GM12864 (cell line): ENCODE measurements at regions not wholly inside any gene's neighbourhood (a gene's known extent, or its start where the extent isn't known, plus 50 kb on each side); places are given as distances from the start of the nearest gene placed in this dataset.

Experiments used
- DNase-seq: peaks from one replicate; pipeline ENCODE4 v3.0.0-alpha.2; 2011; ENCODE audit warnings: low read depth
- H3K4me3 ChIP-seq: 2 replicates; pipeline ENCODE4 v1.5.1; 2011; ENCODE audit warnings: mild to moderate bottlenecking, low read depth, low read length, control low read depth
- CTCF ChIP-seq: IDR thresholded peaks from 2 replicates; pipeline ENCODE4 v1.5.1; 2011; ENCODE audit warnings: low read depth, mild to moderate bottlenecking, moderate library complexity, low read length, control low read depth, inconsistent platforms; ENCODE audit errors: missing control alignments

GRCh38 chr18:24736662-24737330, 276.4 kb downstream of the HRH4 start:
- TF ChIP-seq CTCF, result no peak
- H3K4me3 ChIP-seq, result no peak overlapping the region
- DNase-seq, result no peak

- no peak for DNase-seq
- H3K4me3 ChIP-seq, result no peak overlapping the region
- no peak for TF ChIP-seq CTCF
Measured at GRCh38 chr18:24740829-24741228, 280.4 kb downstream of the HRH4 start.

GRCh38 chr18:24741321-24741720, 280.9 kb downstream of the HRH4 start:
- H3K4me3 ChIP-seq, result no peak overlapping the region
- DNase-seq, result no peak
- no peak for TF ChIP-seq CTCF

GRCh38 chr18:24741965-24742724, 281.7 kb downstream of the HRH4 start:
- no peak for DNase-seq
- no peak for TF ChIP-seq CTCF
- no peak overlapping the region for H3K4me3 ChIP-seq

- H3K4me3 ChIP-seq, result no peak overlapping the region
- TF ChIP-seq CTCF, result no peak
- DNase-seq, result no peak
Measured at GRCh38 chr18:24754583-24755253, 294.3 kb downstream of the HRH4 start.

- DNase-seq, result no peak
- TF ChIP-seq CTCF, result no peak
- H3K4me3 ChIP-seq, result no peak overlapping the region
Measured at GRCh38 chr18:24756385-24756784, 295.9 kb downstream of the HRH4 start.
